ENCODE measurements at regions not wholly inside any gene's neighbourhood (a gene's known extent, or its start where the extent isn't known, plus 50 kb on each side); places are given as distances from the start of the nearest gene placed in this dataset.
"Not testable (repeated sequence)": the region's sequence is repeated elsewhere in the genome, so short reads cannot be mapped to it uniquely, and the experiment has no call there.

DNA sequence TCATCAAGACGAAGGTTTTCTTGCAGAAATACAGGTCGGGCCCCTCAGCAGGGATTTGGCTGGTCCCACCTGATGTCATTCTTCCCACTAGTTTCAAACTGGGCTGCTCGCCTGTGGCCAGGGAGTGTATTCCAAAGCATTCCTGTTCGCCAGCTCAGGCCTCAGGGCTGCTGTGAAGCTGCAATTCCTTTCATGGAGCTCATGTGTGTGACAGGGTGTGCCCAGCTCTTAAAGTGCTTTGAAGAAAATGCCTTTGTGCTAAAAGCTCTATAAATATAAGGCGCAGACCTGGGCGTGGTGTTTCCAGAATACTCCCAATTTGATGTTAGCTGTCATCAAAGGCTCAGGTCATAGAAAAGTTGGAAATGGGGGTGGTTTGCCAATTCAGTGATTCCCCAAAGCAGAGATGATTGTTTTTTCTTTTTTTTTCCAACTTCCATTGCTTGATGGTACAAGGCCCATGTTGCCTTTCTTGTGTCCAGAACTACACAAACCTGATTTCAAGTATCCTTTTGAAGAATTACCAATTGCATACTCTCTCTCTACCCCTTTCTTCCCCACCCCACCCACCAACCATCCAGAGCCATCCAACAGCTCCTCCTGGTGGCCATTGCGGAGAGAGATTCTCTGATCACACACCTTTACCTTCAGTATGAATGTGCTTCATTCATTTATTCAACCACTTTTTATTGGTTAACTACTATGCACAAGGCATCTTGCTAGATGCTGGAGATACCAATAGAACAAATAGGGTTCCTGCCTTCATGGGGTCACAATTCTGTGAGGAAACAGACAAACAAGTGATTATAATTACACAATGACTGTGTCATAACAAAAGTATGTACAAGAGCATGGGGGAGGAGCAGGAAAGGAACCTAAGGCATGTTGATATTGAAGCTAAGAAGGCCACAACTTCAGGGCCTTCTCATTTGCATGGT is 297.3 kb upstream of the LYZL1 start:
- peak in 1 of 3 experiments; percentile 2 for DNase-seq (ENCODE audit: low read depth in 3 of 3)

DNA sequence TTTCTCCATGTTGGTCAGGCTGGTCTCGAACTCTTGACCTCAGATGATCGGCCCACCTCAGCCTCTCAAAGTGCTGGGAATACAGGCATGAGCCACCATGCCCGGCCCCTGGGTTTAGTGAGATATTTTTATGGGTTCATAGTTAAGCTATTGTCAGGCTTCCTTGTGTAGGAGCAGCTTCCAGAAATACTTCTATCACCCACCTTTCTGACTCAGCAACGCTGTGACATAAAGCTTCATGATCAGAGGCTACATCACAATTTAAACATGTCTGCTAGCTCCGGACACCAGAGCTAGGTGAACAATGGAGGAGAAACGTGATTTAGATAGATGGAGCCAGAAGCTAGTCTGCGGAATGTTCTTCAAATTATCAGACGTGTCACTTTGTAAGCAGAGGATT is 295.8 kb upstream of the LYZL1 start:
- DNase-seq (ENCODE audit: low read depth in 3 of 3), result no peak

DNA sequence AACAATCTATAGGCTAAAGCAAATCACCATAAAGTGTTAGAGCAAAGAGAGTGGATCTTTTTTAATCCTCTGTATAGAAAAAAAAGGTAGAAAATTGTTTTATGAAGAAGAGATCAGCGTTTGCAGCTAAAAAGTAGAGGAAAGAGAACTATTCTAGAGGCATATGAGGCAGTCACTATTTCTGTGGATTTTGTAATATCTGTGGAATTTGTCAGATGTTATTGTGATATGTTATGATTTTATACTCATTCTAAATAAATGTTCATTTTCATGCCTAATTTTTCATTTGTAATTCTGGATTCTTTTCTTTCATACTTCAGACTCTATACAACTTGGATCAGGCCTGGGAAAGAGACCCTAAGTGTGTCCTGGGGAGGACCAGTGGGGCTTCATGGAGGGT is 295.0 kb upstream of the LYZL1 start:
- DNase-seq (ENCODE audit: low read depth in 3 of 3), result no peak

DNA sequence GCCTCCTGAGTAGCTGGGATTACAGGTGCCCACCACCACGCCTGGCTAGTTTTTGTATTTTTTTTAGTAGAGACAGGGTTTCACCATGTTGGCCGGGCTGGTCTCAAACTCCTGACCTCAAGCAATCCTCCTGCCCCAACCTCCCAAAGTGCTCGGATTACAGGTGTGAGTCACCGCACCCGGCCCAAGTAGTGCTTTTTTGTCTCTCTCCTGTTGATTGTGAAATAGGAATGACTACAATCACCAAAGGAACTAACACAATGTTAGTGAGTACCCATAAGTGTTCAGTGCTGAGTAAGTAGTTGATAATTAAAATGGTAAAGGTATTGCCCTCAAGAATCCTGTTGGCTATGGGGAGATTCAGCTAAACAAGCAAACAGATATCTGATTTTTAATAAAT is 294.1 kb upstream of the LYZL1 start:
- not testable (repeated sequence) for DNase-seq (ENCODE audit: low read depth in 3 of 3)

DNA sequence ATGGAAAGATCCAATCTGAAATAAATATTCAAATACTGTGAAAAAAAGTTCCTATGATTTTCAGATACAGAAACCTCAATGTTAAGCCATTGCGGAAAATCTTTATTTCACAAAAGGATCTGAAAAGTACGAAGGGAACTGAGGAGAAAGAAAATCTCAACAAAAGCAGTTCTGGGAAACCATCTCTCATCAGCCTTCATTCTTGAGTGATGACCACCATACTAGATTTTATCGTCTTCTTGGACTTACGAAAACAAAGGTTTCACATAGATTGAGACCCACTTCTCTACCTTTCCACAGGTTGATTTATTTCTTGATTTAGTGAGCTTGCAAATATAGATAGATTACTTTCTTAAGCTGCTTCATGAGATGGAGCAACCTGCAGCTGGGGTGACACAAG is 293.4 kb upstream of the LYZL1 start:
- DNase-seq (ENCODE audit: low read depth in 3 of 3), result no peak

DNA sequence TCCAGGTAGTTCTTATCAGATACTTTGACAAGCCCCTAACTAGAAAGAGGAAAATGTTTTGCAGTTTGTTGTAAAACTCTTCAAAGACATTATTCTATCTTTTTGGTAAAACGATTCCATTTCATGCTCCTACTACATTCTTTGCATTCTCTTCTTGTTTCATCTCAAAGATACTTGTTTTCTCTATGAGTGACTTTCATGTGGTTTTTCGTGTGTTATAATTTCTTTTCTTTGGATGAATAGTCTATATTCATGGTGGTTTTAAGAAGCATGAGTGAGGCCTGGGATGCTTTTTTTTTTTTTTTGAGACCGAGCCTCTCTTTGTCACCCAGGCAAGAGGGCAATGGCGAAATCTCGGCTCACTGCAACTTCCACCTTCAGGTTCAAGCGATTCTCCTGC is 292.5 kb upstream of the LYZL1 start:
- DNase-seq (ENCODE audit: low read depth in 3 of 3), result no peak

DNA sequence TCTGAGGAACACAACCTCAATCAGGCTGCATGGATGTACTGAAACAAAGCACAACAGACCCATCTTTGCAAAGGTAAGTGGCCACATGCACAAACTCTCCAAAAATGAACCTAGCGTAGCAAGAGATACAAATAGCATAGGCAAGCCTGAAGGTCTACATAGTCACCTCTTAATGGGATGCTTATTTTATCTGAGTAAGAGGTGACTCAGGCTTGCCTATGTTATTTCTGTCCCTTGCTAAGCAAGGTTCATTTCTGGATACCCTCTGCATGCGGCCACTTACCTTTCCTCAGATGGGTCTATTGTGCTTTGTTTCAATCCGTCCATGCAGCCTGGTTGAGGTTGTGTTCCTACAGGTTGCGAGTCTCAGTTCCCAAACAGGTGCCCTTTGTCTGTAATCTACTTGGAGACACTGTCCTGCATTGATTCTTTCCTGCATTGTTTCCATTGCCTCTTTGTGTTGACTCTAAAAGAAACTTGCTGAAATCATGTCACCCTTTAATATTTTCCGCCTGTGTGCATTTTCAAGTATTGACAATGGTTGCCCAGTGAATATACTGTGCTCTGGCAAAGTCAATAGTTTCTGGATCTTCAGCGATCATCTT is 291.8 kb upstream of the LYZL1 start:
- DNase-seq (ENCODE audit: low read depth in 3 of 3), result no peak

DNA sequence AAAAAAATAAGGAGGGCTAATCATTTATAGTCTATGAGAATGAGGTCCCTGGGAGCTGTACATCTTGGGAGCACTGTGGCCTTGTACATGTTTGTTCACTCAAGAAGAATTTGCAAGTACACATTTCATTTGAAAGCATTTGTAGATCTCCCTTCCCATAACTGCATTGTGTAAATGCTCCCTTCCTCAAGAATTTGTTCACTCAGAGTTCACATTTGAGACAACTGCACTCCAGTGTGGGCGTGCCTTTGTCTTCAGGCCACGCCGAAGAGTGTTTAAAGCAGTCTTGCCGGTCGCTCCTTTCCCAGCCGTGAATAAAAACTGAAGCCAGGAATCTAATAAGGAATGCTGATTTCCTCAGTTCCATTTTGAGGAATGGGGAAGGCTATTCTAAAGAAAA is 291.1 kb upstream of the LYZL1 start:
- no peak for DNase-seq (ENCODE audit: low read depth in 3 of 3)

DNA sequence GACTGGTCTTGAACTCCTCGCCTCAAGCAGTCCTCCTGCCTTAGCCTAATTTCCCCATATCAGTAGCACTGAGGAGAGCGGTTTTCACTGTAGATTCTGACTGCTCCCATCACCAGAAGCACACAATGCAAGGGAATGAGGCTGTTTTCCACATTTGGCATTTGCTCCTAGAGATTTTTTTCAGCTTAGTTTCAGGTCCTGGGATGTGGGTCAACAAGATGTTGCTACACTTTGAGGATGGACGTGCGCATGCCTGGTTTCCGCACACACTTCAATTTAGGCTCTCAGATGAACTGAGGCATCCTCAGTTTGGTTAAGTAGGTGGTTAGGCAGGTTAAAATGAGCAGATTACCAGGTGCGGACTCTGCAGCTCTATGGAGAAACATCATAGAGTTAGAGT is 287.1 kb upstream of the LYZL1 start:
- DNase-seq (ENCODE audit: low read depth in 3 of 3), result no peak

DNA sequence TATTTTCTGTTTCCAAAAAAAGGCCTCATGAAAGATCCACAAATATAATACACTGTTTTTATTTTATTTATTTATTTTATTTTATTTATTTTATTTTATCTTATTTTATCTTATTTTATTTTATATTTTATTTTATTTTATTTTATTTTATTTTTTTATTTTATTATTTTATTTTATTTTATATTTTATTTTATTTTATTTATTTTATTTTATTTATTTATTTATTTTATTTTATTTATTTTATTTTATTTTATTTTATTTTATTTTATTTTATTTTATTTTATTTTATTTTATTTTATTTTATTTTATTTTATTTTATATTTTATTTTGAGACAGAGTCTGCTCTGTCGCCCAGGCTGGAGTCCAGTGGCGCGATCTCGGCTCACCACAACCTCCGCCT is 285.9 kb upstream of the LYZL1 start:
- not testable (repeated sequence) for DNase-seq (ENCODE audit: low read depth in 3 of 3)

DNA sequence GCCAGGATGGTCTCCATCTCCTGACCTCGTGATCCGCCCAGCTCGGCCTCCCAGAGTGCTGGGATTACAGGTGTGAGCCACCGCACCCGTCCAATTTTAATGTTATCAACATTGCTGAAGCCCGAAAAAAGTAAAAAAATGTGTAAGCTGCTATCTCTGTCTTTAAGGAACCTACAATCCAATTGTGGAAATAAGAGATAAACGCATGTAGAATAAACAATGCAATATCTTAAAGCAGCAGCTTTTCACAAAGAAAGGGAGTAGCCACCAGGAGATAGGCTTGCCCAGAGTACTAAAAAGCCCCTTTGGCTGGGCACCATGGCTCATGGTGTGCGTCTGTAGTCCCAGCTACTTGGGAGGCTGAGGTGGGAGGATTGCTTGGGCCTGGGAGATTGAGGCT is 282.9 kb upstream of the LYZL1 start:
- no peak for DNase-seq (ENCODE audit: low read depth in 3 of 3)

DNA sequence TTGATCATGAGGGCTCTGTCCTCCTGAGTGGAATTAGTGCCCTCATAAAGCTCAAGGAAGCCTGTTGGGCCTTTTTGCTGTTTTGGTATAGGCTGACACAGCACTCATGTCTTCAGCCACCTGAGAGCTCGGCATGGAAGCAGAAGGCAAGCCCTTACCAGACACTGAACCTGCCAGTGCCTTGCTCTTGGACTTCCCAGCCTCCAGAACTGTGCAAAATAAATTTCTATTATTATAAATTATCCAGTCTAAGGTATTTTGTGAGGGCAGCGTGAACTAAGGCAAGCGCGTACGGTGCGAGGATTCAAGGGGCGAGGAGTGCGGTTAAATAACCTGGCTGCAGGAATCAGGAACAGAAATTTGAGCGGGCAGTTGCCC is 281.5 kb upstream of the LYZL1 start:
- no peak for DNase-seq (ENCODE audit: low read depth in 3 of 3)

DNA sequence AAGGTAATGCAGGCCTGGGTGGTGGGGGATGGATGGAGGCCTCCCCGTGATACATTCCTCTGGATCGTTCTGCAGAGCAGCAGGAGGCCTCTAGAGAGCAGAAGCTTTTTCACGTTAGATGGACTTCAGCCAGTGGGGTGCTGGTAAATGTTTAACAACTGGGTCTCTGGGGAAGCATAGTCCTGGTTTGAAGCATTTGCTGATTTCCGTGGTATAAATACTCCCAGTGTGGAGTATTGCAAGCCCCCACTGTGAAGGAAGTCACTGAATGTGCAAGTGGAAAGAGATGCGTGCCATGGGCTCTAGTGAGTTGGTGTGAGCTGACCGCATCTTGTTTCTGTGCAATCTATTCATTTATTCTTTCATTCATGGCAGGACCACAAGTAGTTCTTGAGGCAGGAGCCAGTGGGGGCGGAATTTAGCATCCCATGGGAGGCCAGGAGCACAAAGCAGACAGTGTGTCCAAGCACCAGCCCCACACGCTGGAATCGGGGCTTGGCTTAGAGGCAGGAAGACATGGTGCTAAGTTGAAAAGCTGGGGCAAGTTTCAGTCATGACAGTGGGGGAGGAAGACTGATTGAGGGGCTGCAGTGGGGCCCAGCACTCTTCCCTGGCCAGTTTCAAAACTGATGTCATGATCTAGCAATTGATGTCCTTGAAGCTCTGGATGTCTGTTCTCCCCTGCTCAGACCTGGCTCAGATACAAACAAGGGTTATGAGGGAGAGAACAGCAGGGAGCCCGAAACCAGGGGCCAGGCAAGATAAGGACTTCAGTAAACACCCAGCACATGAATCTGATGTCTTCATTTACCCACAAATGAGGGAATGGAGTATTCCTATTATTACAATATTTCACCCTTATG is 280.9 kb upstream of the LYZL1 start:
- DNase-seq (ENCODE audit: low read depth in 3 of 3), result no peak

DNA sequence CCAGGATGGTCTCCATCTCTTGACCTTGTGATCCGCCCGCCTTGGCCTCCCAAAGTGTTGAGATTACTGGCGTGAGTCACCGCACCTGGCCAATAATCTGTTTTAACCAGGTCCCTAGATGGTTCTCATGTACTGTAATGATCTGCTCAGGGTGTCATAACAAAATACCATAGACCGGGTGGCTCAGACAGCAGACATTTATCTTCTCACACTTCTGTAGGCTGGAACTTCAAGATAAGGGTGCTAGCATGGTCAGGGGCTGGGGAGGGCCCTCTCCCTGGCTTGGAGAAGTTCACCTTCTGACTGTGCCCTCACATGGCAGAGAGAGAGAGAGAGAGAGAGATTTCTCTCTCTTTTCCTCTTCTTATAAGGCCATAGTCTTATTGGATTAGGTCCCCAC is 279.4 kb upstream of the LYZL1 start:
- no peak for DNase-seq (ENCODE audit: low read depth in 3 of 3)

DNA sequence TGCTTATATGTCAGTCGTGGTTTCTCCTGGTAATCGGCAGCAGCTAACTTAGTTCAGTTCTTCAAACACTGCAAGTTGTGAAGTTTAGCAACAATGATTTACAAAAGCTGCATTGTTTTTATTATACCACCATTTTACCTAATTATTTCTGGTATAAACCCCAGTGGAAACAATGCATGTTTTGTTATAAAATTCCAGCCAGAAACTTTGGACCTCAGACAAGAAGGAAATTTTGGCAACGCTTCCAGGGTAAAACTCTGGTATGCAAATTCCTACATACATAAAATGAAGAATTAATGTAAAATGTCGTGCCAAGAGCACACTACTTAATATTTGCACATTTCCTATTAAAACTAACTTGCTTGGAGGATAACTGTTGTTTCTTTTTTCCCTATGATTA is 277.4 kb upstream of the LYZL1 start:
- DNase-seq (ENCODE audit: low read depth in 3 of 3), result no peak

DNA sequence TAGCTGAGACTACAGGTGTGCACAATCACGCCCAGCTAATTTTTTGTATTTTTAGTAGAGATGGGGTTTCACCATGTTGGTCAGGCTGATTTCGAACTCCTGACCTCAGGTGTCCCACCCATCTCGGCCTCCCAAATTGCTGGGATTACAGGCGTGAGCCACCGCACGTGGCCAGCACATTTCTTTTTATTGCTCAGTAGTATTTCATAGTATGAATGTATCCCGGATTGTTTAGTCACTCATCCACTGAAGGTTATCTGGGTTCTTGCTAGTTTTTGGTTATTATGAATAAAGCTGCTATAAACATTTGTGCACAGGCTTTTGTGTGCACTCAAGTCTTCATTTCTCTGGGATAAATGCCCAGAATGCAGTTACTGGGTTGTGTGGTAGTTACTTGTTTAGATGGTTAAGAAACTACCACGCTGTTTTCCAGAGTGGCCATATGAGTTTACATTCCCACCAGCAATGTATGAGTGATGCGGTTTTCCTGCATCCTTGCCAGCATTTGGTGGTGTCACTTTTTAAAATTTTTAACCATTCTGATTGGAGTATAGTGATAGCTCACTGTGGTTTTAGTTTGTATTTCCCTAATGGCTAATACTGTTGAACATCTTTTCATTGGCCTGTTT is 275.8 kb upstream of the LYZL1 start:
- no peak for DNase-seq (ENCODE audit: low read depth in 3 of 3)

DNA sequence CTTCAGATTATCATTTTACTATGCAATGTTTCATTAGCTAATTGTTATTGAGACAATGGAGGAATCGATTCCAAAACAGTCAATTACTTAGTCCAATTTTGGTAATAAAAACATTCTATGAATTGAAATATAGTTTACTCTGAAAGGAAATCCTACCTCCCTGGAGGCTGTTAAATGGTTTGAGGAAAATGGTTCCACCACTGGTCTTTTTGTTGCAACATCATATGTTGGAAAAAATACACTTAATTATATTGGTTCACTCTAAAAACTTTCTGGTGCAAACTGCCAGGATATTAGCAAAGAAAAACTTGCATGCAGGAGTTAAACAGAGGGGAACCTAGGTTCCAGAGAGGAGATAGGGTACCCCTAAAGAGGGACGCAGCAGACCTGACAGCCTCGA is 267.3 kb upstream of the LYZL1 start:
- DNase-seq (ENCODE audit: low read depth in 3 of 3), result no peak

DNA sequence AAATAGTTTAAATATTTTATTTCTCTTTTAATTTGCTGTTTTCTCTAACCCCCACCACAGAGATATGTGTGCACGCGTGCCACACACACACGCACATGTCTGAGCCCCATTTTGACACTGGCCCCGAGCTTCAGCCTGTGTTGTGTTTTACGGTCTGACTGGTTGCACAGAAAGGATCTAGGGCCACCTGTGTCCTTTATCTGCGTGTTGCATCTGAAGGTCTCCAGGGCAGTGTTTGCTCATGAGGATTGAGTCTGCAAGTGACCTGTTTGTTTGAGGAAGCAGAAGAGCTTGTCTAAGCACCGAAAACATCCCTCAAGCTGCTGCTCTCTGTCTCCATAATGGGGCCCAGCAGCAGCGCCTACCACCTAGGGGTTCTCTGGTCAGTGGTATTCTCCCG is 266.4 kb upstream of the LYZL1 start:
- no peak for DNase-seq (ENCODE audit: low read depth in 3 of 3)

DNA sequence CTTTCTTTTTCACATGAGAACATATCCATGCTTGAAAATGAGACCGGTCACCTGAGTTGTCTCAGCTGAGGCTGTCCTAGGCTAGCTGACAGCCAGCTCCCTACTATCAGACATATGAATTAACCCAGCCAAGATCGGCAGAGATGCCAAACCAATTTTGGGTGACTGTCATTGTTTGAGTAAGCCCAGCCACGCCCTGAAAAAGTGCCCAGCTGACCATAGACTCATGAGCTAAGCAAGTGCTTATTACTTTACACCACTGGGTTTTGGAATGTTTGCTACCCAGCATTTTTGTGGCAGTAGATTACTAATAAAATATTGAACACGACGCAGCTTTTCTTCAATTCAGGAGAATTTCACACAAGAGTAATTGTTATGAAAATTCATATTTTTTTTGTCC is 265.2 kb upstream of the LYZL1 start:
- no peak for DNase-seq (ENCODE audit: low read depth in 3 of 3)

DNA sequence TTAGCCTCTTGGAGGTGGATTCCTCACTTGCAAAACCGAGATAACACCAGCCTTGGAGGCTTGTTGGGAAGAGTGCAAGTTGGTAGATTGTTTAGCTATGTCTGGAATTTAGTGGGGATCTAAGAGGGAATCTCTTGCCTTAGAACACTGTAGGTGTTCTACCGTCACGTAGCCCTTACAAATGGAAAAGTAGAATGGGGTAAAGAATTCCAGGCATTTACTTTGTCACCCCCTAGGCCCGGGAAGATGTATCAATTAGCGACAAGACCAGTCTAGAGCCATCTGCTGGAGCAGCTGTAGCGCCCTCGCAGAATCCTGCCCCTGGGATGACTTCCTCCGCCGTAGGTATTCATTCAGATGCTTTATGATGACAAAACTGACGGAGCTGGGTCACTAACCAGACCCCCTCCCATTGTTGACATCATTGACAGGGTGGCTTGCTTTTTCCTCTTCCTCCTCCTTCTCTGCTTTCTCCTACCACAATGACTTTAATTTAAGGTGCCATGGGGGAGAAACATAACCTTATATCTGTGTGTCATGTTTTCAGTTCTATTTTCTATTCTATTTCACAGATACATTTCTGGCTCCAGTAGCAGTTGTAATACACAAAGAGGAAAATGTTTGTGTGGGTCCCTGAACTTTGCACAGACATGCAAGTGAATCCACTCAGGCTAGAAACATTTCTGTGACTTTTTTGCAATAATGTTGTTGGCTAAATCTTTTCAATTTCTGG is 262.6 kb upstream of the LYZL1 start:
- DNase-seq (ENCODE audit: low read depth in 3 of 3), result no peak

DNA sequence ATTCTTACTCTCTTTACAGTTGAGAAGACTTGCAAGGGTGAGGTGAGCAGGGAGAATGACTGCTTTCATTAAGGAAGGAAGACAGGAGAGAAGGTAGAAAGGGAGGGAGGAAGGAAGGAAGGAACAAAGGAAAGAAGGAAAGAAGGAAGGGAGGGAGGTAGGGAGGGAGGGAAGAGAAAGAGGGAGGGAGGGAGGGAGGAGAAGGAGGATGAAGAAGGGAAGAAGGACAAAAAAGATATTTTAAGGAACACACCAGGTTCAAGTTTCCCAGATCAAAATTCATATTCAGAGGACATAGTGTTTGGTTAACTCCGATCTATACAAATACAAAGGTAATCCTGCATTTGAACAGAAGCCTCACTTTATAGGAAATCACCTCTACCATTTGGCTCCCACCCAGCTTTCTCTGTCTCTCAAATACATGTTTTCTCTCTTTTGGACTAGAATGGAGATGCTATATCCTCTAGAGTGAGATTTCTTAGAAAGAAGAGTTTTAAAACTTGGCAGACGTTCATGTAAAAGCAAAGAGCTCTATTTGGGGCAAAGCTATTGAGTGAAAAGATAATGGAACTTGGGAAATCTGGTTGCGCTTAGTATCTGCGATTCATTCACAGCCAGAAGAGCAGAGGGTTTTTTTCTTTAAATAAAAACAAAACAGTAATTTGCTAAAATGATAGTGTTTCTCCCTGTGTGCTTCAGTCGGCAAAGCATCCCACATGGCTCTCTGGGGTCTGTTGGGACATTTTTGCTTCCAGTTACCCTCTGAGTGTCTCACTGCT is 261.9 kb upstream of the LYZL1 start:
- DNase-seq (ENCODE audit: low read depth in 3 of 3), result no peak

Data from stimulated activated CD4-positive, alpha-beta T cell treated with anti-CD3 and anti-CD28 coated beads, TNF-alpha, amount 100 ng/mL, for 4 hours (primary cell).